HCT116 (cell line): ENCODE measurements at regions not wholly inside any gene's neighbourhood (a gene's known extent, or its start where the extent isn't known, plus 50 kb on each side); places are given as distances from the start of the nearest gene placed in this dataset.

ENCODE experiments used
- ATAC-seq: fragments of 200-7000 bp; cut with Tn5 transposase; 2 replicates; pipeline ENCODE4 v1.9.1; 2020; ENCODE audit warnings: mild to moderate bottlenecking, moderate library complexity
- BruUV-seq: library from RNA; stranded (reverse); fragments of 400-500 nt; replicated peaks from 2 replicates; lab custom pipeline; 2021; lab: Mats Ljungman, UMichigan
- CTCF ChIA-PET: fragments of 300-600 bp; sonication (Branson Sonifier 250); formaldehyde crosslinking; loops from one replicate; lab custom pipeline; 2021; ENCODE audit warnings: antibody characterized with exemption; lab: Charles Lee
- POLR2A ChIA-PET: fragments of 300-600, 350-600 bp; sonication (Branson Sonifier 250); formaldehyde crosslinking; loops from one replicate; lab custom pipeline; 2021; ENCODE audit warnings: antibody characterized with exemption; lab: Charles Lee
- RAD21 ChIA-PET, 2 experiments: fragments of 300-600 bp; sonication (Branson Sonifier 250); formaldehyde crosslinking; loops; one replicate each; lab custom pipeline; 2023; ENCODE audit warnings: low total read pairs in 2 of 2; ENCODE audit not compliant: uncharacterized antibody in 2 of 2, unreplicated experiment in 2 of 2, low non-redundant PET in 1 of 2; lab: Charles Lee
- DNase-seq: peaks from one replicate; pipeline ENCODE4 v3.0.0-alpha.2; 2010; ENCODE audit warnings: low read depth, low spot score
- H2AFZ ChIP-seq: fragments of 200-600 bp; shearing (Covaris generic), sonication (generic); 2 replicates; pipeline ENCODE4 v1.6.1; 2017; ENCODE audit warnings: low read depth, mixed run types, mixed read lengths, antibody characterized with exemption, low read length; ENCODE audit not compliant: poor library complexity, severe bottlenecking
- H3K27ac ChIP-seq: 2 replicates; pipeline ENCODE4 v1.5.1; 2012; ENCODE audit warnings: low read depth, low read length
- H3K27me3 ChIP-seq: fragments of 200-600 bp; sonication (generic); 2 replicates; pipeline ENCODE4 v1.6.1; 2016; ENCODE audit warnings: mixed run types, low read length, mixed read lengths; ENCODE audit not compliant: insufficient read depth
- H3K36me3 ChIP-seq, 2 experiments: fragments of 200-500 bp in 1 of 2; fragments of 200-600 bp in 1 of 2; sonication (Bioruptor generic) in 1 of 2; sonication (generic) in 1 of 2; 2 replicates each; pipeline versions ENCODE4 v1.5.1 to v1.6.1; 2014 to 2016; ENCODE audit warnings: low read length in 2 of 2, inconsistent platforms in 1 of 2, mixed read lengths in 1 of 2, mixed run types in 1 of 2; ENCODE audit not compliant: insufficient read depth in 2 of 2, control insufficient read depth in 1 of 2
- H3K4me1 ChIP-seq, 2 experiments: fragments of 200-600 bp in 1 of 2; sonication (generic) in 1 of 2; 2 replicates each; pipeline versions ENCODE4 v1.5.1 to v1.6.1; 2012 to 2017; ENCODE audit warnings: low read length in 2 of 2, inconsistent platforms in 1 of 2, mild to moderate bottlenecking in 1 of 2, mixed read lengths in 1 of 2, mixed run types in 1 of 2, moderate library complexity in 1 of 2; ENCODE audit not compliant: insufficient read depth in 2 of 2, control insufficient read depth in 1 of 2
- H3K4me2 ChIP-seq: fragments of 200-600 bp; sonication (generic); 2 replicates; pipeline ENCODE4 v1.6.1; 2017; ENCODE audit warnings: mixed run types, low read length, mixed read lengths
- H3K4me3 ChIP-seq, 2 experiments: fragments of 200-600 bp in 1 of 2; sonication (generic) in 1 of 2; replicated peaks in 1 of 2; 2 replicates each; pipeline ENCODE4 v1.5.1; 2011 to 2016; ENCODE audit warnings: low read length in 2 of 2, control low read depth in 1 of 2, low read depth in 1 of 2, mild to moderate bottlenecking in 1 of 2, mixed read lengths in 1 of 2, mixed run types in 1 of 2
- H3K79me2 ChIP-seq: fragments of 200-600 bp; sonication (generic); 2 replicates; pipeline ENCODE4 v1.6.1; 2017; ENCODE audit warnings: mild to moderate bottlenecking, mixed run types, low read length, moderate library complexity, mixed read lengths; ENCODE audit not compliant: insufficient read depth
- H3K9ac ChIP-seq: fragments of 200-600 bp; sonication (generic); 2 replicates; pipeline ENCODE4 v1.6.1; 2016; ENCODE audit warnings: low read length, mixed read lengths
- H3K9me2 ChIP-seq: fragments of 200-600 bp; sonication (generic), shearing (Covaris generic); 2 replicates; pipeline ENCODE4 v1.6.1; 2017; ENCODE audit warnings: mixed run types, mild to moderate bottlenecking, moderate library complexity; ENCODE audit not compliant: insufficient read depth
- H3K9me3 ChIP-seq, 2 experiments: fragments of 200-500 bp in 1 of 2; fragments of 200-600 bp in 1 of 2; sonication (Bioruptor generic) in 1 of 2; sonication (generic) in 1 of 2; 2 replicates each; pipeline ENCODE4 v1.6.1; 2014 to 2017; ENCODE audit warnings: low read length in 2 of 2, mixed read lengths in 2 of 2, inconsistent platforms in 1 of 2, low read depth in 1 of 2, mild to moderate bottlenecking in 1 of 2, mixed run types in 1 of 2, moderate library complexity in 1 of 2; ENCODE audit not compliant: control insufficient read depth in 1 of 2, insufficient read depth in 1 of 2
- H4K20me1 ChIP-seq: fragments of 200-600 bp; sonication (generic), shearing (Covaris generic); 2 replicates; pipeline ENCODE4 v1.6.1; 2017; ENCODE audit warnings: mixed run types, mild to moderate bottlenecking, moderate library complexity; ENCODE audit not compliant: insufficient read depth
- CEBPB ChIP-seq: IDR thresholded peaks from 2 replicates; pipeline ENCODE4 v1.6.1; 2012; ENCODE audit warnings: low read depth
- CTCF ChIP-seq, 3 experiments: fragments of 200-600 bp in 1 of 3; sonication (generic) in 1 of 3; IDR thresholded peaks in 2 of 3; conservative IDR thresholded peaks in 1 of 3; 2 replicates each; pipeline ENCODE4 v1.5.1; 2012 to 2017; ENCODE audit warnings: low read depth in 2 of 3, low read length in 2 of 3, antibody characterized with exemption in 1 of 3, borderline replicate concordance in 1 of 3, control low read depth in 1 of 3, mild to moderate bottlenecking in 1 of 3, mixed read lengths in 1 of 3, mixed run types in 1 of 3, moderate library complexity in 1 of 3; ENCODE audit not compliant: insufficient read depth in 1 of 3
- ELF1 ChIP-seq: IDR thresholded peaks from 2 replicates; pipeline ENCODE4 v1.6.1; 2012; ENCODE audit warnings: low read depth, borderline replicate concordance
- JUND ChIP-seq: IDR thresholded peaks from 2 replicates; pipeline ENCODE4 v1.6.1; 2012
- MAX ChIP-seq: IDR thresholded peaks from 2 replicates; pipeline ENCODE4 v1.6.1; 2012
- POLR2A ChIP-seq: IDR thresholded peaks from 2 replicates; pipeline ENCODE4 v1.7.0; 2011; ENCODE audit warnings: borderline replicate concordance; ENCODE audit not compliant: insufficient read depth, insufficient read length; ENCODE audit errors: extremely low read depth
- REST ChIP-seq: IDR thresholded peaks from 2 replicates; pipeline ENCODE4 v1.6.1; 2012; ENCODE audit warnings: low read depth
- ZFX ChIP-seq: fragments of 450-650 bp; IDR thresholded peaks from 2 replicates; pipeline ENCODE4 v1.6.1; 2017
- intact Hi-C: fragments of 100-400 bp; cut with micrococcal nuclease; formaldehyde crosslinking; loops from 2 replicates; pipeline ENCODE4 v1.10.0; 2022

- BruUV-seq, result no TSS peak
- H3K4me1 ChIP-seq, result no peaks in the 10 kb centered on the region
- ChIA-PET CTCF (no interaction called here), RAD21 (no interaction called here), POLR2A (no interaction called here)
- H2AFZ ChIP-seq, result no peak overlapping the region
- H3K4me2 ChIP-seq, result no peak overlapping the region
- H3K9me2 ChIP-seq, result no peaks in the 10 kb centered on the region
- H3K36me3 ChIP-seq, result no peaks in the 10 kb centered on the region
- no peaks in the 10 kb centered on the region for H3K27me3 ChIP-seq
- intact Hi-C loops, result no loop called here
- no peak overlapping the region for H3K4me3 ChIP-seq
- H3K27ac ChIP-seq, result no peak overlapping the region
- TF ChIP-seq JUND (no peak), ELF1 (no peak), POLR2A (no peak), ZFX (no peak), CTCF (IDR thresholded peaks at IDR 0.05 in 2 of 3, conservative IDR thresholded peaks at IDR 0.05 in 1 of 3; ENCODE audit: borderline replicate concordance in 1 of 3, insufficient read depth in 1 of 3, low read depth in 2 of 3, low read length in 2 of 3) (no peak), REST (no peak), MAX (no peak), CEBPB (no peak)
- no peaks in the 10 kb centered on the region for H3K79me2 ChIP-seq
- ATAC-seq (no peak), DNase-seq (no peak)
- no peak overlapping the region for H3K9ac ChIP-seq
- H4K20me1 ChIP-seq, result no peaks in the 10 kb centered on the region
- no peaks in the 10 kb centered on the region for H3K9me3 ChIP-seq
These were observed 889.1 kb upstream of the NRXN1 start for GRCh38 chr2:51921076-51921475.
